ENCODE measurements at regions not wholly inside any gene's neighbourhood (a gene's known extent, or its start where the extent isn't known, plus 50 kb on each side); places are given as distances from the start of the nearest gene placed in this dataset.

DNA sequence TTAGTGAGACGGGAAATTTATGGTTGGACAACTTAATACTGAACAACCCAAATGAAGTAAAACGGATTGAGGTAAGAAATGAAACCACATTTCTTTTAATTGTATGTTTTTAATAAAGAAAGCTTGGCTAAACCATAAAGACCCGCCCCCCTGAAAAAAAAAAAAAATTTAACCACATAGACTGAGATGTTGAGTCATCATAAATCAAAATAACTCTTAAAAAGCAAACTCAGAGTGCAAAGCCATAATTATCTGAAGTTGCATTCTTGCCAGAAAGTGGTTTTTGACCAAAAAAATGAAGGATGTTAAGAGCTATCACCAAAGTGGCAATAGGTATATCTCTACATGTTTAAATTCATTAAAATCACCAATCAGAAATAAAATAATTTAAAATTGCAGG lies 101.8 kb upstream of the COL21A1 start:
- peak in 2 of 3 donors; percentile 9 to 68 for DNase-seq (ENCODE audit: low read depth in 2 of 3, low spot score in 2 of 3)

DNA sequence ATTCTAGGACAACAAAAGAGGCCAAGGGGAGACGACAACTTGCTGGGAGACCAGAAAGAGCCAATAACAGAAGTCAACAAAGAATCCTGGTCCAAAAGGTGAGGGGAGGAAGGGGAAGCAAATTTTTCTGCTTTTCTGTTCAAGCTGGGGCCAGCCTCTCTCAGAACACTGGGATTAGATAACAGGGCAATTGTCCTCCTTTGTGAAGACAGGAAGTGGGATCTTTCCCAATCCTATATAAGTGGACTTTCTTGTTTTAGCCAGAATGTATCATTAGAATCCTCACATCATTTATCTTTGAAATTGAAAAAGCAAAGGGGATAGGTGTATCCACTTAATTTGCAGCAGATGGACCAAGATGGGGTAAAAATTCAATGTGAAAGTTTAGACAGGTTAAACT lies 101.2 kb upstream of the COL21A1 start:
- DNase-seq (ENCODE audit: low read depth in 2 of 3, low spot score in 2 of 3) = no peak

GRCh38 chr6:56347526-56347925 lies 100.1 kb upstream of the COL21A1 start:
- no peak for DNase-seq (ENCODE audit: low read depth in 2 of 3, low spot score in 2 of 3)

DNA sequence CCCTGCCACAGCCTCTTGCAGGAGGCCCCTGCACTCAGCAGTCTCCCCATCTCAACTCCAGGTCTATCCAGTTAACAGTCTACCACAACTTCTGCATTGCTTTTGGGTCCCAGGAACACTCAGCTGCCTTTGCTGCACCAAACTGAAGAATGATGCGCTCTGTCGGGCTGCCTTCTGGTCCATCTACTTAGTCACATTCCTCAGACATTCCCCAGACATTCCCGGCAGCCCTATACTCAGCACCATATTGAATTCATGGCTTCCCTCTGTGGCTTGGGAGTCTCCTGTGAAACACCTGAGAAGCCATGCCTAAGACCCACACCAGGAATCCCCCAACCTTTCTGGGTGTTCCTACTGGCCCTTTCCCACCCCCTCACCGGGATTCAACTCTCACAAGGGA lies 99.6 kb upstream of the COL21A1 start:
- no peak for DNase-seq (ENCODE audit: low read depth in 2 of 3, low spot score in 2 of 3)

- no peak for DNase-seq (ENCODE audit: low read depth in 2 of 3, low spot score in 2 of 3)
These were observed 98.1 kb upstream of the COL21A1 start for GRCh38 chr6:56345376-56345995.

DNA sequence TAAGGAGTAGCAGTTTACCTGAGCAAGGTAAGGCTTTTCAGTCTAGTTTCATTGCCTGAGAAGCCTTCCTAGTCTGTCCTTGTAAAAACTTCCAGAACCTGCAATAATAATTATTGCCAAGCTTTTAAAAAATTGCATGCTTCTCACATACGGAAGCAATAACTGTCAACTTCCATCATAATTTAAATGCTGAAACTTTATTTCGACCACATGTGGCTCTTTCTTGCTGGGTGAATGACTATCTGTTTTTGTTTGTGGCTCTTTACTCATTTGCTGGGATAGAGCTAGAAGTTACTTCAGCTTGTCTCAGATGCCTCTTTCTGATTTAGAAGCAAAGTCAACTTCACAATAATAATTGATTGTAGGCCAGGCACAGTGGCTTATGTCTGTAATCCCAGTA lies 95.9 kb upstream of the COL21A1 start:
- no peak for DNase-seq (ENCODE audit: low read depth in 2 of 3, low spot score in 2 of 3)

- no peak for DNase-seq (ENCODE audit: low read depth in 2 of 3, low spot score in 2 of 3)
These were observed 92.1 kb upstream of the COL21A1 start for GRCh38 chr6:56339524-56339923.

DNA sequence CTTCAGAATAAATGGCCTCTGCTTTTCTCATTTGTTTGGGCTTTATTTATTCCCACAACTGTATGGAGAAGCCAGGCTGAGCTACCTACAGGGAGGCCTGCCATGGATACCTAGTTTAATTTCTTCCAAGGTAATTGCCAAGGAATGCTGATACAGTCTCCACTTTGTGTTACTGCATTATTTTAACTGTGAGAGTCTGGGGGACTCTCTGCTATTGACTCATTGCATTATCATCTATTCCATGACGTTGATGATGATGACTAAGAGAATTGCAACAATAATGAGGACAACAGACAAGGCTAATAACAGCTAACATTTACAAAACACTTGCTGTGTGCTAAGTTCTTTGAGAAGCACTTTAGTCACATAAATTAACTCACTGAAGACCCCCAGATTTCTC lies 88.3 kb upstream of the COL21A1 start:
- no peak for DNase-seq (ENCODE audit: low read depth in 2 of 3, low spot score in 2 of 3)

DNA sequence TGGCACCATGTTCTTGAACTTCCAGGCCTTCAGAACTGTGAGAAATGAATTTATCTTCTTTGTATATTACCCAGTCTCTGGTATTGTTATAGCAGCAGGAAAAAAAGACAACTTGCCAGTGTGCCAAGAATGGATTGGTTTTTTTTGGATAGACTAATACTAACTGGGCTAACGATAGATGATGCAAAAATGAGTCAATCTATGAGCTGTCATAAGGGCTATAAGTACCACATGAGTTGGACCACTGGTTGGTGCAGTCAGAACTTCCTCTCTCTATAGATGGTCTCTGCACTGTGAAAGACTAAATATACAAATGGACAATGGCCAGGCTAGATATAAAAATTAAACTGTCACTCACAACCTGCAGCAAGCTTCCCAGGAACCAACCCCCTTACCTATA lies 87.6 kb upstream of the COL21A1 start:
- DNase-seq (ENCODE audit: low read depth in 2 of 3, low spot score in 2 of 3) = no peak

GRCh38 chr6:56329271-56330050 lies 82.1 kb upstream of the COL21A1 start:
- no peak for DNase-seq (ENCODE audit: low read depth in 2 of 3, low spot score in 2 of 3)

DNA sequence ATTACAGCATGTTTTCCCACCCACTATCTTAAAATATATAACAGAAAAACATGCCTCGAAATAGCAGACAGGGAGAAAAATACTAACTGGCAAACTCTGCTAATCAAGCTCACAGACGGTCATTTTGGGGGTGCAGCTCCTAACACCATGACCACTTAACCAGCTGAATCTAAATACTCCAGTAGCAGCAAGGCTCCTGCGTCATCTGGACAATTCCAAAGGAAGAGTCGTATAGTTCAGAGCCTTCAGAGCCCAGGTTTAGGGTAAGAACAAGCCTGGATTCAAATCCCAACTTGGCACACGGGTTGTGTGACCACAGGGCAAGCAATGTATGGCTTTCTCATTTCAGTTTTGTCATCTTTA lies 81.3 kb upstream of the COL21A1 start:
- DNase-seq (ENCODE audit: low read depth in 2 of 3, low spot score in 2 of 3) = no peak

GRCh38 chr6:56327946-56328727 lies 80.8 kb upstream of the COL21A1 start:
- DNase-seq (ENCODE audit: low read depth in 2 of 3, low spot score in 2 of 3) = no peak

GRCh38 chr6:56324396-56324795 lies 77.0 kb upstream of the COL21A1 start:
- DNase-seq (ENCODE audit: low read depth in 2 of 3, low spot score in 2 of 3) = no peak

GRCh38 chr6:56318851-56319250 lies 71.5 kb upstream of the COL21A1 start:
- DNase-seq (ENCODE audit: low read depth in 2 of 3, low spot score in 2 of 3) = no peak

DNA sequence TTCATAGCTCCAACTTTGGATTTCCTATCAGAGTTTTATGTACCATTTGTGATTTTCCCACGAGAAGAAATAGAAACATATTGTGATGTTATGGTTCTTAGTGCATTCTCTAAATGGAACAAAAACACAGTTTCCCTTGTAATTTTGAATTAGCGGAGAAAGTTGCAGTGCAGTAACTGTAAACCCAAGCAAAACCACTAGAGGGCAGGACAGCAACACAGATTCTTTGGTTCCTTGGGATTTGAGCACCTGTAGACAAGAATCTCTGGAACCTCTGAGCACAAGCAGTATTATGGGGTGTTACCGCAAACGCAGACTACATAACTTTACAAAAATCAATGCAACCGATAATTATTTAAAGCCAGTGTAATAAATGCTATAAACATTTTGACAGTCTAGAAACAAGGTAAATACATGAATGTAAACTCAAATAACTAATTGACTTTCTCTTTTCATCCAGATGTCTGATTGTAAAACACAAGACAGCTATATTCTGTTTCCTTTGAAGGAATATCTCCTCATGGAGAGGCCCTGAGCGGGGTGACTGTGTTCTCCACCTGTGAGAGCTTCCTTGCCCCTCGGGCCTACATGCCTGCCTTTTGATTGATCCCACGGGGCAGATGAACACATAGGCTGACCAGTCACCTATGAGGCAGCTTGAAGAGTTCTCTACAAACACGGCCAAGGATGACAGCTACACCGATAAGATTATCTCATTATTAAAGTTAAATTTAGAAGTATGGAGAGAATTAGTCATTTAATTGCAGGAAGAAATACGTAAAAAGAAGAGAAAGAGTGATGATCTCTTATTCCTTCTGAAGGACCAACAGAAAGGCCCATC lies 67.5 kb upstream of the COL21A1 start:
- peak in 1 of 3 donors; percentile 41 for DNase-seq (ENCODE audit: low read depth in 2 of 3, low spot score in 2 of 3)

- no peak for DNase-seq (ENCODE audit: low read depth in 2 of 3, low spot score in 2 of 3)
These were observed 64.4 kb upstream of the COL21A1 start for GRCh38 chr6:56311533-56312448.

DNA sequence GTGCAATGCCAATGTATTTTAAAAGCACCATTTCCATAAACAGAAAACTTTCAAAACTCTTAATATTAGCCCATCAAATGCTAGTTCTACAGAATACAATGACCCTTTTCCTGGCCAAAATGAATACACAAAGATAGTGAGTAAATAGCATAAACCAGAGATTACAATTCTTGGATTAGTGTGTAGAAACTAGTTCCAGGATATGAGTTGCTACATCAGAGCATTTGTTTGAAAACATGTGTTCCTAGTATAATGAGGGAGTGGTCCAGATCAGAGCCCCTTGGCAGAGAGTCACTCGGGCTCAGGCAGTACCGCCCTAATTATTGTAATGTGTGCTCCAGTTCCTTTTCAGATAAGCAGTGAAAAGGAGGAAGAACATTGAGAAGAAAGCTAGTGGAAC lies 63.7 kb upstream of the COL21A1 start:
- DNase-seq (ENCODE audit: low read depth in 2 of 3, low spot score in 2 of 3) = peak in 1 of 3 donors; percentile 1

DNA sequence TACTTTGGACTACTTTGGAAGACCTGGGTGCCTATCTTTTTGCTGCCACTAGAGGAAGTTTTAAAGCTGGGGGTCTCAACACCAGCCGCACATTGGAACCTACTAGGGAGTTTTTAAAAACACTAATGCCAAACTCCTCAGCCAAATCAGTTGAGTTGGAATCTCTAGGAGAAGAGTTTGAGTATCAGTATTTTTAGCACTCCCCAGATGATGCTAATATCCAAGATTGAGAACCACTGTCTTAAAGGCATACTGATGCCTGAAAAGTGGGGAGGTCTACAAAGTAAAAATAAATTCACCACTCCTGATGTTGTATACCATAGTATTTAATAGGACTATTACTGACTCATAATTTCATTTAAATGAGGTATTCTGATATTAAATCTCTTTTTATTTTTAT lies 62.9 kb upstream of the COL21A1 start:
- DNase-seq (ENCODE audit: low read depth in 2 of 3, low spot score in 2 of 3) = no peak

DNA sequence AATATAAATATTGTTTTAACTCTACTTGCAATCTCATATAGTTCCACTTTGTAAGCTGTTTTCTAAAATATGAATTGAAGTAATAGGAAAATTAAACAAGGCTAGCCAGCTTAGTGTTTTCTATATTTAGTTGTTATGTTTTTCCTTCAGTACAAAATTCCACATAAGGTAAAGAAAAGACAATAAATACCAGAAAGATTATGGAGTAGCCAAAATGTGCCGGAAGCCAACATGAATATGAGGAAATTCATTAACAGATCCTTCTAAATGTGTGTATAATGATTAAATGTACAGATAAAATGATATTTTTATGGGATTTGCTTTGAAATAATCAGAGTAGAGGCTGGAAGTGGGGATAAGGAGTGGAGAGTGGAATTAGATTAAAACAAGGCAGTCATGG lies 52.5 kb upstream of the COL21A1 start:
- DNase-seq (ENCODE audit: low read depth in 2 of 3, low spot score in 2 of 3) = no peak
